H9 (cell line): ENCODE measurements at regions not wholly inside any gene's neighbourhood (a gene's known extent, or its start where the extent isn't known, plus 50 kb on each side); places are given as distances from the start of the nearest gene placed in this dataset.

Experiments
- DNase-seq: peaks from one replicate; pipeline ENCODE4 v3.0.0-alpha.2; 2017
- H2AFZ ChIP-seq: one replicate; pipeline ENCODE4 v1.6.1; 2013; ENCODE audit warnings: mild to moderate bottlenecking, low read length, control low read depth, moderate library complexity
- H2AK5ac ChIP-seq: 2 replicates; pipeline ENCODE4 v1.6.1; 2013; ENCODE audit warnings: low read length, control low read depth, mixed read lengths; ENCODE audit not compliant: insufficient read length
- H2BK120ac ChIP-seq: one replicate; pipeline ENCODE4 v1.6.1; 2013; ENCODE audit warnings: low read depth, mild to moderate bottlenecking, low read length, control low read depth, inconsistent platforms; ENCODE audit not compliant: poor library complexity, severe bottlenecking
- H2BK12ac ChIP-seq: 2 replicates; pipeline ENCODE4 v1.6.1; 2013; ENCODE audit warnings: low read length, control low read depth, mixed read lengths, low read depth; ENCODE audit not compliant: insufficient read length
- H2BK15ac ChIP-seq: 2 replicates; pipeline ENCODE4 v1.6.1; 2013; ENCODE audit warnings: low read depth, low read length, control low read depth
- H2BK20ac ChIP-seq: one replicate; pipeline ENCODE4 v1.6.1; 2013; ENCODE audit warnings: low read depth, mild to moderate bottlenecking, low read length, control low read depth, inconsistent platforms; ENCODE audit not compliant: poor library complexity, severe bottlenecking
- H2BK5ac ChIP-seq: 2 replicates; pipeline ENCODE4 v1.6.1; 2013; ENCODE audit warnings: low read length, control low read depth, mixed read lengths; ENCODE audit not compliant: insufficient read length
- H3K14ac ChIP-seq: 2 replicates; pipeline ENCODE4 v1.6.1; 2013; ENCODE audit warnings: low read length, control low read depth; ENCODE audit not compliant: insufficient read depth
- H3K18ac ChIP-seq: 2 replicates; pipeline ENCODE4 v1.6.1; 2013; ENCODE audit warnings: low read depth, mild to moderate bottlenecking, mixed read lengths, low read length, control low read depth; ENCODE audit not compliant: insufficient read length
- H3K23ac ChIP-seq: 2 replicates; pipeline ENCODE4 v1.6.1; 2013; ENCODE audit warnings: low read length, control low read depth, mixed read lengths, low read depth; ENCODE audit not compliant: insufficient read length
- H3K23me2 ChIP-seq: 2 replicates; pipeline ENCODE4 v1.6.1; 2013; ENCODE audit warnings: low read depth, mild to moderate bottlenecking, mixed read lengths, low read length, control low read depth; ENCODE audit not compliant: insufficient read length, poor library complexity, severe bottlenecking
- H3K27ac ChIP-seq: 2 replicates; pipeline ENCODE4 v1.5.1; 2013; ENCODE audit warnings: low read length, control low read depth, mixed read lengths, low read depth; ENCODE audit not compliant: insufficient read length
- H3K27me3 ChIP-seq: 2 replicates; pipeline ENCODE4 v1.6.1; 2013; ENCODE audit warnings: low read length, control low read depth, inconsistent platforms; ENCODE audit not compliant: insufficient read depth
- H3K4ac ChIP-seq: 2 replicates; pipeline ENCODE4 v1.6.1; 2013; ENCODE audit warnings: low read depth, mild to moderate bottlenecking, control low read depth, inconsistent platforms, low read length, moderate library complexity
- H3K4me1 ChIP-seq: 2 replicates; pipeline ENCODE4 v1.6.1; 2013; ENCODE audit warnings: low read length, control low read depth, inconsistent platforms; ENCODE audit not compliant: insufficient read depth
- H3K4me2 ChIP-seq: 2 replicates; pipeline ENCODE4 v1.6.1; 2013; ENCODE audit warnings: low read length, control low read depth, mixed read lengths; ENCODE audit not compliant: insufficient read length, insufficient read depth
- H3K56ac ChIP-seq: 2 replicates; pipeline ENCODE4 v1.6.1; 2013; ENCODE audit warnings: low read depth, mild to moderate bottlenecking, mixed read lengths, low read length, control low read depth; ENCODE audit not compliant: insufficient read length
- H3K79me1 ChIP-seq: 2 replicates; pipeline ENCODE4 v1.6.1; 2013; ENCODE audit warnings: low read depth, mild to moderate bottlenecking, moderate library complexity, low read length, control low read depth, inconsistent platforms; ENCODE audit not compliant: insufficient read depth, poor library complexity, severe bottlenecking
- H3K79me2 ChIP-seq: 2 replicates; pipeline ENCODE4 v1.6.1; 2013; ENCODE audit warnings: low read length, control low read depth, inconsistent platforms; ENCODE audit not compliant: insufficient read depth
- H3K9ac ChIP-seq: 2 replicates; pipeline ENCODE4 v1.6.1; 2013; ENCODE audit warnings: low read length, control low read depth, mixed read lengths; ENCODE audit not compliant: insufficient read length; ENCODE audit errors: extremely low read depth
- H3K9me3 ChIP-seq: one replicate; pipeline ENCODE4 v1.6.1; 2013; ENCODE audit warnings: low read depth, low read length, inconsistent platforms; ENCODE audit not compliant: control insufficient read depth
- H3T11ph ChIP-seq: one replicate; pipeline ENCODE4 v1.6.1; 2013; ENCODE audit warnings: mild to moderate bottlenecking, low read length, control low read depth, inconsistent platforms
- H4K20me1 ChIP-seq: one replicate; pipeline ENCODE4 v1.6.1; 2013; ENCODE audit not compliant: control insufficient read depth, insufficient read length, insufficient read depth
- H4K5ac ChIP-seq: 2 replicates; pipeline ENCODE4 v1.6.1; 2013; ENCODE audit warnings: low read depth, mild to moderate bottlenecking, mixed read lengths, low read length, control low read depth; ENCODE audit not compliant: insufficient read length
- H4K8ac ChIP-seq: replicated peaks from 2 replicates; pipeline ENCODE4 v1.6.1; 2013; ENCODE audit warnings: low read length, control low read depth, mixed read lengths, low read depth; ENCODE audit not compliant: insufficient read length
- H4K91ac ChIP-seq: 2 replicates; pipeline ENCODE4 v1.6.1; 2013; ENCODE audit warnings: low read depth, mild to moderate bottlenecking, moderate library complexity, mixed read lengths, low read length, control low read depth; ENCODE audit not compliant: insufficient read length
- H3K27ac Mint-ChIP-seq, 3 experiments: 2 replicates in 2 of 3; 3 replicates in 1 of 3; pipeline ENCODE4 v1.8.0; 2020 to 2021; ENCODE audit warnings: mixed read lengths in 3 of 3, mild to moderate bottlenecking in 1 of 3, moderate library complexity in 1 of 3
- H3K27me3 Mint-ChIP-seq: 2 replicates; pipeline ENCODE4 v1.8.0; 2021; ENCODE audit warnings: low read depth, mild to moderate bottlenecking, moderate library complexity, mixed read lengths
- H3K36me3 Mint-ChIP-seq, 3 experiments: 2 replicates in 2 of 3; 3 replicates in 1 of 3; pipeline ENCODE4 v1.8.0; 2020 to 2021; ENCODE audit warnings: low read depth in 3 of 3, mixed read lengths in 3 of 3; ENCODE audit not compliant: insufficient read depth in 1 of 3
- H3K4me1 Mint-ChIP-seq, 2 experiments: 2 replicates each; pipeline ENCODE4 v1.8.0; 2020; ENCODE audit warnings: mixed read lengths in 2 of 2
- H3K4me3 Mint-ChIP-seq, 2 experiments: 2 replicates in 1 of 2; 3 replicates in 1 of 2; pipeline ENCODE4 v1.8.0; 2020 to 2021; ENCODE audit warnings: mild to moderate bottlenecking in 2 of 2, mixed read lengths in 2 of 2, moderate library complexity in 1 of 2
- H3K9me3 Mint-ChIP-seq, 2 experiments: 2 replicates in 1 of 2; 3 replicates in 1 of 2; pipeline ENCODE4 v1.8.0; 2020; ENCODE audit warnings: mild to moderate bottlenecking in 2 of 2, mixed read lengths in 2 of 2, moderate library complexity in 1 of 2
- WGBS: extraction: QIAGEN DNeasy Blood & Tissue Kit; methylation state at CpG from one replicate; pipeline ENCODE4 v1.1.7; 2013; ENCODE audit warnings: missing lambda C conversion rate, low lambda C conversion rate, mixed read lengths; ENCODE audit not compliant: insufficient read length; ENCODE audit errors: extremely low coverage; 5-methylcytosine and 5-hydroxymethylcytosine counted together
- TF ChIP-seq, protein P1 (sequence below): fragments of 200-600 bp; sonication (generic); conservative IDR thresholded peaks from 3 replicates; pipeline ENCODE4 v1.8.0; 2021; ENCODE audit warnings: antibody characterized with exemption, mild to moderate bottlenecking

DNA sequence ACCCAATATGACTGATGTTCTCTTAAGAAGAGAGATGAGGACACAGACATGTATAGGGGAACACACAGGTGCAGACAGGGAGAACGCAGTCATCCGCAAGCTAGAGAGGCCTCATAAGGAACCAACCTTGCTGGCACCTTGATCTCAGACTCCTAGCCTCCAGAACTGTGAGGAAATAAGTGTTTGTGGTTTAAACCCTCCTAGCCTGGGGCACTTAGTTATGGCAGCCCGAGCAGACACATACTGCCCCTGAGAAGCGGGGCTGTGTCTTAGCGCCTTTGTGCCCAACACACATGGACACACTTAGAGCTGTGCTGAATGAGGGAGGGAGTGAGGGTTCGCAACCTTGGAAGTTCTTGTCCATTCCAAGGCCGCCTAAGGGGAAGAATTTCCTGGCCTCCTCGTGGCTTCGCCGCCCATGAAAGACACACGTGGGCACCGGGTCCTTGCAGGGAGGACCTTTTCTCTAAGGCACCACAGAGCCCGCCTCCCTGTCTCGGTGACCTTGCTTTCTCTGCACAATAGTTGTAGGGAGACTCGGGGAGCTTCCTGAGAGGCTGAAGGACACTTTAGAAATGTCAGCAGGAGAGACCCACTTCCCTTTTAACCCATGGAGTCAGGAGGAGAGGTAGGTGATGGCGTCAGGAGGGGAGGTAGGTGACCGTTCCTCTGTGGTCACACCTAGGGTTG, 224.5 kb upstream of the HDAC4 start:
- no peak overlapping the region for H3K4me2 ChIP-seq
- WGBS: no CpG with 5 or more reads among the region's 17 CpGs
- H4K5ac ChIP-seq: no peak overlapping the region
- TF ChIP-seq, protein P1, sequence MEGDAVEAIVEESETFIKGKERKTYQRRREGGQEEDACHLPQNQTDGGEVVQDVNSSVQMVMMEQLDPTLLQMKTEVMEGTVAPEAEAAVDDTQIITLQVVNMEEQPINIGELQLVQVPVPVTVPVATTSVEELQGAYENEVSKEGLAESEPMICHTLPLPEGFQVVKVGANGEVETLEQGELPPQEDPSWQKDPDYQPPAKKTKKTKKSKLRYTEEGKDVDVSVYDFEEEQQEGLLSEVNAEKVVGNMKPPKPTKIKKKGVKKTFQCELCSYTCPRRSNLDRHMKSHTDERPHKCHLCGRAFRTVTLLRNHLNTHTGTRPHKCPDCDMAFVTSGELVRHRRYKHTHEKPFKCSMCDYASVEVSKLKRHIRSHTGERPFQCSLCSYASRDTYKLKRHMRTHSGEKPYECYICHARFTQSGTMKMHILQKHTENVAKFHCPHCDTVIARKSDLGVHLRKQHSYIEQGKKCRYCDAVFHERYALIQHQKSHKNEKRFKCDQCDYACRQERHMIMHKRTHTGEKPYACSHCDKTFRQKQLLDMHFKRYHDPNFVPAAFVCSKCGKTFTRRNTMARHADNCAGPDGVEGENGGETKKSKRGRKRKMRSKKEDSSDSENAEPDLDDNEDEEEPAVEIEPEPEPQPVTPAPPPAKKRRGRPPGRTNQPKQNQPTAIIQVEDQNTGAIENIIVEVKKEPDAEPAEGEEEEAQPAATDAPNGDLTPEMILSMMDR: no peak
- no peak overlapping the region for H3K23ac ChIP-seq
- no peak overlapping the region for H3T11ph ChIP-seq
- no peak overlapping the region for H2AFZ ChIP-seq
- H3K27me3 ChIP-seq: no peaks in the 10 kb centered on the region
- no peak overlapping the region for H4K8ac ChIP-seq
- no peaks in the 10 kb centered on the region for H3K79me2 ChIP-seq
- no peaks in the 10 kb centered on the region for H3K36me3 Mint-ChIP-seq
- peaks cover 11 to 12% of the 10 kb centered on the region in 2 experiments for H3K4me1 Mint-ChIP-seq
- H3K56ac ChIP-seq: no peak overlapping the region
- H2BK15ac ChIP-seq: no peak overlapping the region
- no peaks in the 10 kb centered on the region for H3K4me1 ChIP-seq
- H3K18ac ChIP-seq: no peak overlapping the region
- no peak overlapping the region for H2BK20ac ChIP-seq
- H3K14ac ChIP-seq: no peak overlapping the region
- H3K4ac ChIP-seq: no peak overlapping the region
- H3K79me1 ChIP-seq: no peaks in the 10 kb centered on the region
- H3K27me3 Mint-ChIP-seq: 0 out of 2 replicates have a peak, but pooled peaks cover 1% of the 10 kb centered on the region
- H2BK12ac ChIP-seq: no peak overlapping the region
- no peak overlapping the region; a peak in 1 of 7 replicates for H3K27ac Mint-ChIP-seq
- no peak overlapping the region for H3K9ac ChIP-seq
- no peak overlapping the region for H4K91ac ChIP-seq
- DNase-seq: no peak
- no peak overlapping the region for H2AK5ac ChIP-seq
- no peak overlapping the region for H3K4me3 Mint-ChIP-seq
- no peak overlapping the region for H3K27ac ChIP-seq
- H3K9me3 ChIP-seq: no peaks in the 10 kb centered on the region
- H3K9me3 Mint-ChIP-seq: no peaks in the 10 kb centered on the region
- no peaks in the 10 kb centered on the region for H4K20me1 ChIP-seq
- H2BK120ac ChIP-seq: no peak overlapping the region
- no peak overlapping the region for H2BK5ac ChIP-seq
- no peaks in the 10 kb centered on the region for H3K23me2 ChIP-seq
